Prostate gland (tissue), 1 donor: ENCODE measurements at regions not wholly inside any gene's neighbourhood (a gene's known extent, or its start where the extent isn't known, plus 50 kb on each side); places are given as distances from the start of the nearest gene placed in this dataset.

ENCODE experiments used
- POLR2A ChIP-seq: fragments of 450-650 bp; IDR thresholded peaks from one replicate; pipeline ENCODE4 v1.6.1; 2016; ENCODE audit warnings: antibody characterized with exemption, mild to moderate bottlenecking
- POLR2AphosphoS5 ChIP-seq: sonication (generic); formaldehyde crosslinking; IDR thresholded peaks from one replicate; pipeline ENCODE4 v1.6.1; 2017; ENCODE audit warnings: antibody characterized with exemption

DNA sequence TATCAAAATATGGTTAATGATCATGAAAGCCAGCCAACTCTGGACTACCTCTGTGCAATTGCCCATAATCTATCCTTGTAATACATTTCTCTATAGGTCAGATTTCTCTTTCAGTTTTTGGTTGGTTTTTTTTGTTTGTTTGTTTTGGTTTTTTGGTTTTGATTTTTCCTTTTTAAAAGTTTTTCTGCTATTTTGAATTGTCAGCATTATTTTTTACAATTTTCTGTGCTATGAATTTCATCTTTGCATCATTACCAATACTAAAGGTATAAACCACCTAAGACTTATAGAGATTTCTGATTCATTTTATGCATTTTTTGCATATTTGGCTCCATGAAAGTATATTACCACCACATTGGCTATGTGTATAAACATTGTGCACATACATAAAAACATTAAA is 799.6 kb downstream of the ADGRL2 start:
- TF ChIP-seq POLR2A (no peak), POLR2AphosphoS5 (no peak)
